ENCODE measurements at regions not wholly inside any gene's neighbourhood (a gene's known extent, or its start where the extent isn't known, plus 50 kb on each side); places are given as distances from the start of the nearest gene placed in this dataset.

GRCh38 chr6:82607998-82608725, 244.5 kb downstream of the TPBG start:
- ChIA-PET CTCF (interaction anchor here (1.1 kb wide), 1 partner anchor 458 kb away, joined by 3 read pairs; the partner anchor contains the start of gene UBE3D), POLR2A (no interaction called here)
- H3K4me3 ChIP-seq (ENCODE audit: low read depth, low read length), result no peak overlapping the region
- TF ChIP-seq ZNF394 (tag by site-specific recombination; IDR thresholded peaks at IDR 0.05; ENCODE audit: borderline replicate concordance), result no peak
- no peak for TF ChIP-seq YY1 (tag by site-specific recombination; IDR thresholded peaks at IDR 0.05)
- TF ChIP-seq ZBTB11 (tag by site-specific recombination; conservative IDR thresholded peaks at IDR 0.05; ENCODE audit: low read depth), result no peak
- TF ChIP-seq ZFP37 (tag by site-specific recombination; IDR thresholded peaks at IDR 0.05), result no peak
- no peak for TF ChIP-seq ZNF558 (tag by site-specific recombination; IDR thresholded peaks at IDR 0.05)
- no peak for TF ChIP-seq ZNF280D (tag by site-specific recombination; IDR thresholded peaks at IDR 0.05)
- no peak for TF ChIP-seq ZNF571 (tag by site-specific recombination; IDR thresholded peaks at IDR 0.05)
- no peak for TF ChIP-seq ZNF747 (tag by site-specific recombination; IDR thresholded peaks at IDR 0.05)
- no peak for TF ChIP-seq SP7 (tag by site-specific recombination; IDR thresholded peaks at IDR 0.05)
- no peak for TF ChIP-seq ZNF148 (tag by site-specific recombination; IDR thresholded peaks at IDR 0.05; ENCODE audit: borderline replicate concordance)
- no peak for TF ChIP-seq SP2 (tag by site-specific recombination; IDR thresholded peaks at IDR 0.05)
- no peak for TF ChIP-seq ZNF2 (tag by site-specific recombination; IDR thresholded peaks at IDR 0.05)
- H3K27ac ChIP-seq (ENCODE audit: extremely low read depth, low read depth, low read length), result no peak overlapping the region
- H3K9me3 ChIP-seq (ENCODE audit: control insufficient read depth, insufficient read depth, low read depth, low read length), result no peaks in the 10 kb centered on the region
- H3K36me3 ChIP-seq (ENCODE audit: control insufficient read depth in 2 of 2, insufficient read depth in 1 of 2, low read length in 2 of 2), result no peaks in the 10 kb centered on the region
- H3K4me1 ChIP-seq (ENCODE audit: control insufficient read depth, insufficient read depth, low read length), result 0 out of 2 replicates have a peak, but pooled peaks cover 2% of the 10 kb centered on the region

GRCh38 chr6:82608781-82609180, 245.2 kb downstream of the TPBG start:
- CTCF ChIA-PET, result interaction anchor here (0.5 to 1.1 kb wide), 2 partner anchors 417 to 457 kb away, joined by 3 to 4 read pairs; partner anchors contain the start of gene UBE3D
- H3K27ac ChIP-seq (ENCODE audit: extremely low read depth, low read depth, low read length), result no peak overlapping the region
- no peak for TF ChIP-seq ZNF114 (tag by site-specific recombination; IDR thresholded peaks at IDR 0.05)
- TF ChIP-seq HIC1 (tag by site-specific recombination; IDR thresholded peaks at IDR 0.05), result no peak
- no peak for TF ChIP-seq ZBTB8A (tag by site-specific recombination; IDR thresholded peaks at IDR 0.05)
- no peak for TF ChIP-seq ZNF701 (tag by site-specific recombination; IDR thresholded peaks at IDR 0.05)
- TF ChIP-seq OSR2 (tag by site-specific recombination; IDR thresholded peaks at IDR 0.05), result no peak
- no peak for TF ChIP-seq ZNF311 (tag by site-specific recombination; IDR thresholded peaks at IDR 0.05; ENCODE audit: borderline replicate concordance)
- TF ChIP-seq PRDM4 (tag by site-specific recombination; IDR thresholded peaks at IDR 0.05), result no peak
- TF ChIP-seq MZF1 (tag by site-specific recombination; IDR thresholded peaks at IDR 0.05; ENCODE audit: borderline replicate concordance), result no peak
- no peak for TF ChIP-seq YY1 (tag by site-specific recombination; IDR thresholded peaks at IDR 0.05)
- no peak for TF ChIP-seq ZNF600 (tag by site-specific recombination; IDR thresholded peaks at IDR 0.05)

More at GRCh38 chr6:82608781-82609180, 245.2 kb downstream of the TPBG start:
- POLR2A ChIA-PET, result no interaction called here
- H3K9me3 ChIP-seq (ENCODE audit: control insufficient read depth, insufficient read depth, low read depth, low read length), result no peaks in the 10 kb centered on the region
- H3K36me3 ChIP-seq (ENCODE audit: control insufficient read depth in 2 of 2, insufficient read depth in 1 of 2, low read length in 2 of 2), result no peaks in the 10 kb centered on the region
- H3K4me3 ChIP-seq (ENCODE audit: low read depth, low read length), result no peak overlapping the region
- 0 out of 2 replicates have a peak, but pooled peaks cover 2% of the 10 kb centered on the region for H3K4me1 ChIP-seq (ENCODE audit: control insufficient read depth, insufficient read depth, low read length)

Measured in HEK293 (cell line).